Left lung (tissue), 4 donors: ENCODE measurements at regions not wholly inside any gene's neighbourhood (a gene's known extent, or its start where the extent isn't known, plus 50 kb on each side); places are given as distances from the start of the nearest gene placed in this dataset.
A peak's percentile ranks its signal among the peaks of the same experiment; 100 is the strongest.

Source experiments
- ATAC-seq: fragments of 200-7000 bp; cut with Tn5 transposase; one replicate; pipeline ENCODE4 v1.9.1; 2020; ENCODE audit warnings: moderate library complexity
- DNase-seq, 4 donors: peaks; one replicate each; pipeline ENCODE4 v3.0.0-alpha.2; 2013 to 2020
- H3K27ac ChIP-seq, 2 donors: fragments of 200-600 bp; sonication (generic) in 1 of 2; one replicate each; pipeline versions ENCODE4 v1.5.0 to v1.8.0; 2020 to 2021
- H3K27me3 ChIP-seq, 2 donors: fragments of 200-600 bp; sonication (generic) in 1 of 2; one replicate each; pipeline versions ENCODE4 v1.5.0 to v1.8.0; 2020 to 2021
- H3K36me3 ChIP-seq, 2 donors: fragments of 200-600 bp; sonication (generic) in 1 of 2; one replicate each; pipeline versions ENCODE4 v1.5.0 to v1.8.0; 2020 to 2021
- H3K4me1 ChIP-seq, 2 donors: fragments of 200-600 bp; one replicate each; pipeline ENCODE4 v1.8.0; 2021
- H3K4me3 ChIP-seq, 2 donors: fragments of 200-600 bp; sonication (generic) in 1 of 2; one replicate each; pipeline versions ENCODE4 v1.5.0 to v1.8.0; 2020 to 2021; ENCODE audit warnings: mild to moderate bottlenecking in 1 of 2
- H3K9me3 ChIP-seq, 2 donors: fragments of 200-600 bp; sonication (generic) in 1 of 2; one replicate each; pipeline versions ENCODE4 v1.5.0 to v1.8.0; 2020 to 2021
- intact Hi-C, 2 donors: fragments of 100-400 bp; cut with DNase I; formaldehyde crosslinking; loops; one replicate each; pipeline versions ENCODE4 v1.11.2 to v1.14.2; 2022
- TF ChIP-seq, protein P1 (sequence below), 2 donors: fragments of 200-600 bp; sonication (generic) in 1 of 2; IDR thresholded peaks; one replicate each; pipeline versions ENCODE4 v1.5.0 to v1.8.0; 2021; ENCODE audit warnings: antibody characterized with exemption in 2 of 2
- donor health status: DM: no; HTN: yes; CAD: no.
- donor health status: DM: no; HTN: no; CAD: no.

DNA sequence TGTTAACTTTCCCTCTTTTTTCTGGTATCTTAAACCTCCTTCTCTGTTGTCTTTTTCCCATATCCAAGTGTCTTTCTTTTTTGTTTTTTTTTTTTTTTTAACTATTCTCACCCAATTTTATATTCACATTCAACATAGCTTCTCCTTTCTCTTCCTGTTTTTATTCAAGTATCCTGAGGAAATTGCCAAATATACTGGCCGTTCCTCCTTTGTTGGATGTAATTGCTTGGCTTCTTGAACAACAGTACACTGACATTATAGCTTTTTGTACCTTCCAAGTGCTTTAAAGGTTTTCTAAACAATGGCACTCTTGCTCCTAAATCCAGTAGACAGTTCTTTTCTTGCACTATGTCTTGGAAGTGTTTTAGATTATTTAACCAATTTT, 1146.8 kb downstream of the MAT2B start:
- ATAC-seq (no peak), DNase-seq (no peak)
- Histone ChIP-seq H3K27me3 (no peaks in the 10 kb centered on the region), H3K36me3 (no peaks in the 10 kb centered on the region), H3K27ac (peak overlapping the region in 1 of 2 donors; percentile 6), H3K4me3 (no peak overlapping the region), H3K4me1 (no peaks in the 10 kb centered on the region), H3K9me3 (no peaks in the 10 kb centered on the region)
- TF ChIP-seq, protein P1, sequence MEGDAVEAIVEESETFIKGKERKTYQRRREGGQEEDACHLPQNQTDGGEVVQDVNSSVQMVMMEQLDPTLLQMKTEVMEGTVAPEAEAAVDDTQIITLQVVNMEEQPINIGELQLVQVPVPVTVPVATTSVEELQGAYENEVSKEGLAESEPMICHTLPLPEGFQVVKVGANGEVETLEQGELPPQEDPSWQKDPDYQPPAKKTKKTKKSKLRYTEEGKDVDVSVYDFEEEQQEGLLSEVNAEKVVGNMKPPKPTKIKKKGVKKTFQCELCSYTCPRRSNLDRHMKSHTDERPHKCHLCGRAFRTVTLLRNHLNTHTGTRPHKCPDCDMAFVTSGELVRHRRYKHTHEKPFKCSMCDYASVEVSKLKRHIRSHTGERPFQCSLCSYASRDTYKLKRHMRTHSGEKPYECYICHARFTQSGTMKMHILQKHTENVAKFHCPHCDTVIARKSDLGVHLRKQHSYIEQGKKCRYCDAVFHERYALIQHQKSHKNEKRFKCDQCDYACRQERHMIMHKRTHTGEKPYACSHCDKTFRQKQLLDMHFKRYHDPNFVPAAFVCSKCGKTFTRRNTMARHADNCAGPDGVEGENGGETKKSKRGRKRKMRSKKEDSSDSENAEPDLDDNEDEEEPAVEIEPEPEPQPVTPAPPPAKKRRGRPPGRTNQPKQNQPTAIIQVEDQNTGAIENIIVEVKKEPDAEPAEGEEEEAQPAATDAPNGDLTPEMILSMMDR (IDR thresholded peaks at IDR 0.05): no peak
- intact Hi-C loops: no loop called here

DNA sequence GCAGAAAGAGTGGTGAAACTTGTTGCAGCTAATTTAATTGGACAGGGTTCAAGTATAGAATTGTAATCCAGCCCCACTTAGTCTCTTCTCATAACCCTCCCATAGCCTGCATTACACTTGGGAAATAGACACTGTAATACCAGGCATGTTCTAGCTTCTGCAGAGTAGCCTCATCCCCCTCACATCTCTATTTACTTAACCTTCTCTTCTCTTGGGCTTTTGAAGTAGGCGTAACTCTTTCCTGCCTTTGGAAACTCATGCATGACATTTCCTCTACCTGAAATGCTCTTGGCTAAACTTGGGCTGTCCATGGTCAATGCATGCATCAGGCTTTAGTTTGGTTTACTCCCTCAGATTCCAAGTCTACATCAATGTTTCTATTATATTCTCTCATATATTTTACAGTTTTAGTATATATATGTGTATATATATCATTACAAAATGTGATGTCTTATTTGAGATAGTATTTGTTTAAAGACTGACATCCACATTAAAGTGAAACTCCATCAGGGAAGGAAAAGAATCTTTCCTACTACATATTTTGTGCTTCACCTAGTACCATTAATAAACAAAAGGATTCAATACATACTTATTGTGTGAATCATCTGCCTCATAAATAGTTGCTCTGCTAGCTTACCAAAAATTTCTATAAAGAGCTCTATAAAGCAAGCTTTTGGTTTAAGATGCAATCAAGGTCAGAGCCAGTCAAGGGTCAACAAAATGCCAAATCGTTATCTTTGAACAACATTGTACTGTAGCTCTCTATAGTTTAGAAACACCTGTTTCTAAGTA, 1158.0 kb downstream of the MAT2B start:
- Histone ChIP-seq H3K36me3 (no peaks in the 10 kb centered on the region), H3K9me3 (no peaks in the 10 kb centered on the region), H3K4me3 (no peak overlapping the region), H3K27me3 (no peaks in the 10 kb centered on the region), H3K27ac (no peak overlapping the region), H3K4me1 (no peaks in the 10 kb centered on the region)
- TF ChIP-seq, protein P1 (IDR thresholded peaks at IDR 0.05): no peak
- no peak for DNase-seq
- intact Hi-C loops: no loop called here
- ATAC-seq: no peak

DNA sequence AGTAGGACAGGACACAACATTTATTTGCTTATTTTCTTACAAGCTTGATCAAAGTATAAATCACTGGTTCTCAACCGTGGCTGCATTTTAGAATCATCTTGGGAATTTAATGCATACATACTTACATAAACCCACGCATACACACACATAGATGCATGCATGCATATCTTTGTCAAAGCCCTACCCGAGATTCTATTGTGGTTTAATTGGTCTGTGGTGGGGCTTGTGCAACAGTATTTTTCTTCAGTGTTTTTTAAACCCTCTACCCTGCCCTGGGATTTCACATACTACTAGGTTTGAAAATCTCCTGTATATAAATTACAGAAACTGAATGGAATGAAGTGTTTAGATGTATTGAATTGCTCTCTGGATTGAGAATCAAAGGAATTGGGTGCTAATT, 1166.2 kb downstream of the MAT2B start:
- H3K4me3 ChIP-seq: no peak overlapping the region
- intact Hi-C loops: no loop called here
- no peaks in the 10 kb centered on the region for H3K36me3 ChIP-seq
- no peaks in the 10 kb centered on the region for H3K9me3 ChIP-seq
- DNase-seq (no peak), ATAC-seq (no peak)
- no peaks in the 10 kb centered on the region for H3K27me3 ChIP-seq
- TF ChIP-seq, protein P1 (IDR thresholded peaks at IDR 0.05): no peak
- H3K27ac ChIP-seq: no peak overlapping the region
- H3K4me1 ChIP-seq: no peaks in the 10 kb centered on the region

DNA sequence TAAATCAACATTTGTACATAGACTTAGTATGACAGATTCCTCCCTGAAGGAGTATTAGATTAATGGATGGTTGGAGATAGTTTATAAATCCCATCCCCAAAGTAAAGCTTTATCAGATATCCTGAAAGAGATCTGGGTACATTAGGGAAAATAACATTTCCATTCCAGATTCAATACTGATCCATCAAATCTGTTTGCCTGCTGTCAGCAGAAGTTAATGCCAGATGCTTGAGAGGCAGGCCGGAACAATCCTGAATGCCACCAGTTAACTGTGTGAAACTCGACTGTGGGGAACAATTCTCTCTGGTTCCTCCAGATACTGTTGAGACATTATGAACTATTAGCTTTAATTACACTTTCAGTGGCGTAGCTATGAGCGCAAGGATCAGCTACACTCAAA, 1166.8 kb downstream of the MAT2B start:
- H3K9me3 ChIP-seq: no peaks in the 10 kb centered on the region

DNA sequence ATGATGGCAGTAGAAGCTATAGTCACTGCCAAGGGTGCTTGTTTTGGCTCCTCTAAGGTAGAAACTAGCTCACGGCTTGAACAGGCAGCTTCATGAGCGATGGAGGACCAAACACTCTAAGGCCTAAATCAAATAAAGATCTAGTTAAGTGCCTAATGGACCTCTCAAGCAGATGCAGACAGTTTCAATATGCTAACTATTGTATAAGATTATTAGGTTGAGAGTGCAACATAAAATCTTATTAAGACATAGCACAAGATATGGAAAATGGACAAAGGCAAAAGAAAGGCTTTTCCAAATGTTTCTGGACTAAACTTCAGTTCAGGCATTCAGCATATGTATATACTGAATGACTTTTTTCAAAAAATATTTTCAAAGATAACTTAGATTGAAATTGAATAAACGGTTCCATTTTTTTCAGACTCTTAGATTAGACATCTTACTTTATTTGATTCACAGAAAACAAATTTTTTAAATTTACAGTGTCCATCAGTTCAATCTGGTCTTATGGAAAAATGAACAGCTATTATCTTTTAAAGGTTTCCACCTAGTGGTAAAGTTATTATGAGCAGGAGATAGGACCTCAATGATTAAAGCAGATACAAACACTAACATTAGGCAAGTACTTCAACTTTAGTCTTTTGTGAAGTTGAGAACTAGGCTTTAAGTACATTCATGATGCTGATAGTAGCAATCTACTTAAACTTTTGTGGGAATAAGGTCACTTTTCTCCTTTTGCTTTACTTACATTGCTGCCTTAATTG, 1167.7 kb downstream of the MAT2B start:
- Histone ChIP-seq H3K27me3 (no peaks in the 10 kb centered on the region), H3K4me3 (no peak overlapping the region), H3K27ac (no peak overlapping the region), H3K9me3 (no peaks in the 10 kb centered on the region), H3K36me3 (no peaks in the 10 kb centered on the region), H3K4me1 (no peaks in the 10 kb centered on the region)
- DNase-seq (no peak), ATAC-seq (no peak)
- TF ChIP-seq, protein P1 (IDR thresholded peaks at IDR 0.05): peak in 1 of 2 donors; percentile 21
- intact Hi-C loops: no loop called here

More for the DNA sequence above, 1166.8 kb downstream of the MAT2B start:
- Histone ChIP-seq H3K27me3 (no peaks in the 10 kb centered on the region), H3K4me1 (no peaks in the 10 kb centered on the region), H3K36me3 (no peaks in the 10 kb centered on the region), H3K27ac (no peak overlapping the region), H3K4me3 (no peak overlapping the region)
- DNase-seq (no peak), ATAC-seq (no peak)
- TF ChIP-seq, protein P1 (IDR thresholded peaks at IDR 0.05): no peak
- intact Hi-C loops: no loop called here
